NB4 (cell line): ENCODE measurements at regions not wholly inside any gene's neighbourhood (a gene's known extent, or its start where the extent isn't known, plus 50 kb on each side); places are given as distances from the start of the nearest gene placed in this dataset.

ENCODE experiments used
- DNase-seq: peaks from one replicate; pipeline ENCODE4 v3.0.0; 2010; ENCODE audit warnings: low read depth
- H3K4me3 ChIP-seq: one replicate; pipeline ENCODE4 v1.5.1; 2011; ENCODE audit warnings: mild to moderate bottlenecking, low read depth, low read length, moderate library complexity
- MYC ChIP-seq: IDR thresholded peaks from 2 replicates; pipeline ENCODE4 v1.6.1; 2011; ENCODE audit warnings: low read depth, low read length
- POLR2A ChIP-seq: IDR thresholded peaks from 2 replicates; pipeline ENCODE4 v1.6.1; 2011; ENCODE audit warnings: mild to moderate bottlenecking; ENCODE audit not compliant: insufficient read length; ENCODE audit errors: extremely low read depth
- TF ChIP-seq, protein P1 (sequence below): IDR thresholded peaks from one replicate; pipeline ENCODE4 v1.5.1; 2012; ENCODE audit warnings: low read depth, low read length
- TF ChIP-seq, protein P2 (sequence below): IDR thresholded peaks from 2 replicates; pipeline ENCODE4 v1.6.1; 2011; ENCODE audit warnings: low read depth, low read length

DNA sequence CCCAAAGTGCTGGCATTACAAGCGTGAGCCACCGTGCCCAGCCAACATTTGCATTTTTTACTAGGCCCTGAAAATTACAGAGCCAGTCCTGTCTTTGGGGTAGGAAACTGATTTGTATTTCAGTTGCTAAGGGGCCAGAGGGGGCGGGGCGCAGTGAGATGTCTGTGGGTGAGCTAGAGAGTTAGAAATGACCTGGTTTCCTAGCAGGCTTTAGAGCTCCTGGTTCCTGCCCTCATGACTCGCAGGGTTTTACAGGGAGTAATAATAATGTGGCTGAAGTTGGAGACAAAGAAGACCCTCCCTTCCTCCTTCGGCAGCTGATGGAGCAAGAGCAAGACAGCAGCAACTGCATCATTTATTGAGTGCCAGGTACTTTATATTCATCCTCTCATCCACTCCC lies 131.5 kb downstream of the TFAP2C start:
- TF ChIP-seq, protein P1, sequence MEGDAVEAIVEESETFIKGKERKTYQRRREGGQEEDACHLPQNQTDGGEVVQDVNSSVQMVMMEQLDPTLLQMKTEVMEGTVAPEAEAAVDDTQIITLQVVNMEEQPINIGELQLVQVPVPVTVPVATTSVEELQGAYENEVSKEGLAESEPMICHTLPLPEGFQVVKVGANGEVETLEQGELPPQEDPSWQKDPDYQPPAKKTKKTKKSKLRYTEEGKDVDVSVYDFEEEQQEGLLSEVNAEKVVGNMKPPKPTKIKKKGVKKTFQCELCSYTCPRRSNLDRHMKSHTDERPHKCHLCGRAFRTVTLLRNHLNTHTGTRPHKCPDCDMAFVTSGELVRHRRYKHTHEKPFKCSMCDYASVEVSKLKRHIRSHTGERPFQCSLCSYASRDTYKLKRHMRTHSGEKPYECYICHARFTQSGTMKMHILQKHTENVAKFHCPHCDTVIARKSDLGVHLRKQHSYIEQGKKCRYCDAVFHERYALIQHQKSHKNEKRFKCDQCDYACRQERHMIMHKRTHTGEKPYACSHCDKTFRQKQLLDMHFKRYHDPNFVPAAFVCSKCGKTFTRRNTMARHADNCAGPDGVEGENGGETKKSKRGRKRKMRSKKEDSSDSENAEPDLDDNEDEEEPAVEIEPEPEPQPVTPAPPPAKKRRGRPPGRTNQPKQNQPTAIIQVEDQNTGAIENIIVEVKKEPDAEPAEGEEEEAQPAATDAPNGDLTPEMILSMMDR, result no peak
- TF ChIP-seq MYC (no peak), POLR2A (no peak)
- TF ChIP-seq, protein P2, sequence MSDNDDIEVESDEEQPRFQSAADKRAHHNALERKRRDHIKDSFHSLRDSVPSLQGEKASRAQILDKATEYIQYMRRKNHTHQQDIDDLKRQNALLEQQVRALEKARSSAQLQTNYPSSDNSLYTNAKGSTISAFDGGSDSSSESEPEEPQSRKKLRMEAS, result no peak
- DNase-seq, result no peak

DNA sequence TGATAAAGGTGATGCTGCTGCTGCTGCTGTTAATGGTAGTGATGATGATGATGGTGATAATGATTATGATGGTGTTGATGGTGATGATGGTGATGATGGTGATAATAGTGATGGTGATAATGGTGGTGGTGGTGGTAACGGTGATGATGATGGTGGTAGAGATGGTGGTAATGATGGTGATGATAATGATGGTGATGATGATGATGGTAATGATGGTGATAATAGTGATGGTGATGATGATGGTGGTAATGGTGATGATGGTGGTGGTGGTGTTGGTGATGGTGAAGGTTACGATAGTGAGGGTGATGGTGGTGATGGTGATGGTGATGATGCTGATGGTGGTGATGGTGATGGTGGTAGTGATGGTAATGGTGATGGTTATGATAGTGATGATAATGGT lies 132.3 kb downstream of the TFAP2C start:
- no peak for DNase-seq
- H3K4me3 ChIP-seq, result no peak overlapping the region
- TF ChIP-seq, protein P2, result no peak
- TF ChIP-seq, protein P1, result no peak
- TF ChIP-seq POLR2A (no peak), MYC (no peak)

More for the DNA sequence above, 131.5 kb downstream of the TFAP2C start:
- no peak overlapping the region for H3K4me3 ChIP-seq

DNA sequence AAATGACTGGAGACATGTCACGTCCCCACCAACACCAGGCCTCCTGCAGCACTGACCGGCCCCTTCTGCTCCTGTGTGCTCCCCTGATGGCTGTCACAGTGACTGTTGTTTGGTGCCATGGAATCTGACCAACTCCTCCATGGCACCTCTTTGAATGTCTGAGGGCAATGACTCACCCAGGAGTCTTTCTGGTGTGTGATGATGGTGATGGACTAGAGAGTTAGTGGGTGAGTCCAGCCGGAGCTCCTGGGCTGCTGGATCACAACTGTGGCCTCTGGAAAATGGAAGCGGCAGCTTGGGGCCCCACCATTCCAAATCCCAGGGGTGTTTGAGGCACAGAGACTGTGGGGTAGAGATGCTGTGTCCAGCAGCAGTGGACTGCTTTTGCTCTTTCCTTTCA lies 133.3 kb downstream of the TFAP2C start:
- no peak overlapping the region for H3K4me3 ChIP-seq
- no peak for DNase-seq
- TF ChIP-seq, protein P1, result no peak
- TF ChIP-seq POLR2A (no peak), MYC (no peak)
- TF ChIP-seq, protein P2, result no peak

DNA sequence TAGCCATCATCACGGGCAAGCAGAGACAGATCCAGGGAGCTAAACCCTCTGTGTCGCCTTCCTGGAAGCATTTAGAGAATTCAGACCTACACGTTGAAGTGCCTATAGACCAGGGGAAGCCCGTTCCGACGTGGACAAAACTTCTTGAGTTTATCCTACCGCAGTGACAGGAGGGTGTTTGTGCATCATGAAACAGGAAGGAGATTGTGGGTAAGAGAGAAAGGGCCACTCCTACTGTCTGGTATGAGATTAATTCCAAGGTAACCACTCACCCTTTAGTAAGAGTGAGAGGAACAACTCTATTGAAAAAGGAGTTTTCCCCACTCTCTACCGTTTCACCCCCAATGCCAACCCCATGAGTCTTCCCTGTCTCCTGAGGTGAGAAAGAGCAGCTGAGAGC lies 133.7 kb downstream of the TFAP2C start:
- TF ChIP-seq, protein P1, result no peak
- no peak for TF ChIP-seq POLR2A
- TF ChIP-seq, protein P2, result no peak
- no peak for TF ChIP-seq MYC
- no peak overlapping the region for H3K4me3 ChIP-seq
- DNase-seq, result no peak

DNA sequence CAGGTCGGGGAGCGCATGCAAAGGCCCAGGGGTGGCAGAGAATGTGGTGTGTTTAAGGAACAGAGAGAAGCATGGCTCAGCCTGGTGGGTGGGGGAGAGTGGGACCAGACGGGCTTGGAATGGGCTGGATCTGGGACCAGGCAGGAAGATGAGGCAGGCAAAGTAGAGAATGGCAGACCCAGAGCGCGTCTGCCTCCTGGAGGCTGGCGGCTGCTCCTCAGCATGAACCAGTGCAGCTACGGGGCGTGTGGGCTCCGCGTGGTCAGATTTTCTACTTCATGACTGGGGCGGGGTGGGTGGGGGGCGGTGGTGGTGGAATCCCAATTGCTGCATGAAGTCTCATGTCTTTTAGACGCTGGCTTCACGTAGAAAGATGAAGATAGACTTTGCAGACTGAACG lies 135.6 kb downstream of the TFAP2C start:
- DNase-seq, result no peak

More for the DNA sequence above, 135.6 kb downstream of the TFAP2C start:
- no peak overlapping the region for H3K4me3 ChIP-seq
- TF ChIP-seq POLR2A (no peak), MYC (no peak)
- TF ChIP-seq, protein P1, result no peak
- TF ChIP-seq, protein P2, result no peak
